HG03060 (cell line): ENCODE measurements at regions not wholly inside any gene's neighbourhood (a gene's known extent, or its start where the extent isn't known, plus 50 kb on each side); places are given as distances from the start of the nearest gene placed in this dataset.

Source experiments
- ATAC-seq: cut with Tn5 transposase; IDR thresholded peaks from one replicate; pipeline ENCODE4 v1.9.1; 2021; ENCODE audit warnings: low read depth, moderate number of reproducible peaks; ENCODE audit not compliant: unreplicated experiment

GRCh38 chr2:145032791-145033190 is 512.9 kb upstream of the ZEB2 start:
- no peak for ATAC-seq

GRCh38 chr2:145029873-145030272 is 510.0 kb upstream of the ZEB2 start:
- ATAC-seq, result no peak

- ATAC-seq, result no peak
Observed at GRCh38 chr2:145029081-145029480, 509.2 kb upstream of the ZEB2 start.

- ATAC-seq, result no peak
Observed at GRCh38 chr2:145028101-145028920, 508.4 kb upstream of the ZEB2 start.

GRCh38 chr2:145026456-145027455 is 506.8 kb upstream of the ZEB2 start:
- ATAC-seq, result no peak

- no peak for ATAC-seq
Observed at GRCh38 chr2:145025382-145025781, 505.5 kb upstream of the ZEB2 start.

- ATAC-seq, result no peak
Observed at GRCh38 chr2:145023334-145023934, 503.5 kb upstream of the ZEB2 start.

GRCh38 chr2:145022666-145023333 is 502.9 kb upstream of the ZEB2 start:
- no peak for ATAC-seq

- ATAC-seq, result no peak
Observed at GRCh38 chr2:145021962-145022665, 502.2 kb upstream of the ZEB2 start.

- no peak for ATAC-seq
Observed at GRCh38 chr2:145020694-145021093, 500.8 kb upstream of the ZEB2 start.

GRCh38 chr2:145020139-145020538 is 500.2 kb upstream of the ZEB2 start:
- no peak for ATAC-seq

- ATAC-seq, result no peak
Observed at GRCh38 chr2:145018502-145018901, 498.6 kb upstream of the ZEB2 start.

GRCh38 chr2:145017149-145017548 is 497.2 kb upstream of the ZEB2 start:
- no peak for ATAC-seq

- ATAC-seq, result no peak
Observed at GRCh38 chr2:145016711-145017110, 496.8 kb upstream of the ZEB2 start.

GRCh38 chr2:145015561-145015960 is 495.6 kb upstream of the ZEB2 start:
- no peak for ATAC-seq

- ATAC-seq, result no peak
Observed at GRCh38 chr2:145012806-145013205, 492.9 kb upstream of the ZEB2 start.

GRCh38 chr2:145012214-145012670 is 492.3 kb upstream of the ZEB2 start:
- ATAC-seq, result no peak

GRCh38 chr2:145010635-145011034 is 490.7 kb upstream of the ZEB2 start:
- ATAC-seq, result no peak

- ATAC-seq, result no peak
Observed at GRCh38 chr2:145007960-145008263, 488.0 kb upstream of the ZEB2 start.
